SU-DHL-6 (cell line): ENCODE measurements at regions not wholly inside any gene's neighbourhood (a gene's known extent, or its start where the extent isn't known, plus 50 kb on each side); places are given as distances from the start of the nearest gene placed in this dataset.

Experiments used
- EZH2phosphoT487 ChIP-seq: fragments of 200-600 bp; sonication (generic), shearing (Covaris generic); conservative IDR thresholded peaks from 2 replicates; pipeline ENCODE4 v1.6.1; 2018; ENCODE audit warnings: mild to moderate bottlenecking, antibody characterized with exemption, low read length, moderate library complexity, mixed read lengths
- TF ChIP-seq, protein P1 (sequence below): fragments of 200-600 bp; sonication (generic); IDR thresholded peaks from one replicate; pipeline ENCODE4 v1.5.1; 2017; ENCODE audit warnings: antibody characterized with exemption, mild to moderate bottlenecking, low read length, moderate library complexity; ENCODE audit not compliant: insufficient read depth, poor library complexity, severe bottlenecking

DNA sequence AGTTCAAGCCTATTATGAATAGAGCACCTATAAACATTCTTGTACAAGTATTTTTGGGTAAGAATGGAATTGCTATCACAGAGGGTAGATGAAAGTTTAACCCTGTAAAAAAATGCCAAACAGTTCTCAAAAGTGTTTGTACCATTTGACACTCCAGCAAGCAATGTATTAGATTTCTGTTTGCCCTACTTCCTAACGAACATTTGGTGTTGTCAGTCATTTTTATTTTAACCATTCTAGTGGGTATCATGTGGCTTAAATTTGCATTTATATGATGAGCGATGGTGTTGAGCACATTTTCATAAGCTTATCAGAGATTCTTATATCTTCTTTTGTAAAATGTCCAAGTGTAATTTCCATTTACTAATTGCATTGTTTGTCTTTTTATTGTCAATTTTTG is 608.2 kb upstream of the ACVR2A start:
- TF ChIP-seq, protein P1, sequence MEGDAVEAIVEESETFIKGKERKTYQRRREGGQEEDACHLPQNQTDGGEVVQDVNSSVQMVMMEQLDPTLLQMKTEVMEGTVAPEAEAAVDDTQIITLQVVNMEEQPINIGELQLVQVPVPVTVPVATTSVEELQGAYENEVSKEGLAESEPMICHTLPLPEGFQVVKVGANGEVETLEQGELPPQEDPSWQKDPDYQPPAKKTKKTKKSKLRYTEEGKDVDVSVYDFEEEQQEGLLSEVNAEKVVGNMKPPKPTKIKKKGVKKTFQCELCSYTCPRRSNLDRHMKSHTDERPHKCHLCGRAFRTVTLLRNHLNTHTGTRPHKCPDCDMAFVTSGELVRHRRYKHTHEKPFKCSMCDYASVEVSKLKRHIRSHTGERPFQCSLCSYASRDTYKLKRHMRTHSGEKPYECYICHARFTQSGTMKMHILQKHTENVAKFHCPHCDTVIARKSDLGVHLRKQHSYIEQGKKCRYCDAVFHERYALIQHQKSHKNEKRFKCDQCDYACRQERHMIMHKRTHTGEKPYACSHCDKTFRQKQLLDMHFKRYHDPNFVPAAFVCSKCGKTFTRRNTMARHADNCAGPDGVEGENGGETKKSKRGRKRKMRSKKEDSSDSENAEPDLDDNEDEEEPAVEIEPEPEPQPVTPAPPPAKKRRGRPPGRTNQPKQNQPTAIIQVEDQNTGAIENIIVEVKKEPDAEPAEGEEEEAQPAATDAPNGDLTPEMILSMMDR: no peak
- TF ChIP-seq EZH2phosphoT487: no peak
